Stomach smooth muscle (tissue), 2 donors: ENCODE measurements at regions not wholly inside any gene's neighbourhood (a gene's known extent, or its start where the extent isn't known, plus 50 kb on each side); places are given as distances from the start of the nearest gene placed in this dataset.

ENCODE experiments used
- H3K27ac ChIP-seq: one replicate; pipeline ENCODE4 v1.7.0; 2013; ENCODE audit warnings: mild to moderate bottlenecking, low read length, inconsistent platforms
- H3K27me3 ChIP-seq, 2 donors: one replicate each; pipeline ENCODE4 v1.7.0; 2013; ENCODE audit warnings: low read length in 2 of 2; ENCODE audit not compliant: insufficient read depth in 2 of 2, control insufficient read depth in 1 of 2
- H3K36me3 ChIP-seq, 2 donors: one replicate each; pipeline ENCODE4 v1.7.0; 2013; ENCODE audit warnings: low read length in 2 of 2; ENCODE audit not compliant: control insufficient read depth in 2 of 2, insufficient read depth in 2 of 2
- H3K4me1 ChIP-seq: one replicate; pipeline ENCODE4 v1.7.0; 2013; ENCODE audit warnings: low read length; ENCODE audit not compliant: control insufficient read depth, insufficient read depth
- H3K4me3 ChIP-seq, 2 donors: one replicate each; pipeline ENCODE4 v1.7.0; 2013; ENCODE audit warnings: low read length in 2 of 2
- H3K9ac ChIP-seq, 2 donors: one replicate each; pipeline ENCODE4 v1.7.0; 2013; ENCODE audit warnings: low read length in 2 of 2, mild to moderate bottlenecking in 1 of 2
- H3K9me3 ChIP-seq, 2 donors: one replicate each; pipeline ENCODE4 v1.7.0; 2013; ENCODE audit warnings: low read length in 2 of 2; ENCODE audit not compliant: control insufficient read depth in 2 of 2
- donor health status: healthy.
- donor health status: Pancreatic carcinoma.

GRCh38 chr6:121020656-121021055, 313.6 kb downstream of the TBC1D32 start:
- H3K27ac ChIP-seq: no peak overlapping the region
- H3K36me3 ChIP-seq: no peaks in the 10 kb centered on the region
- no peaks in the 10 kb centered on the region for H3K27me3 ChIP-seq
- no peaks in the 10 kb centered on the region for H3K4me1 ChIP-seq
- H3K9me3 ChIP-seq: no peaks in the 10 kb centered on the region
- no peak overlapping the region for H3K4me3 ChIP-seq
- H3K9ac ChIP-seq: no peak overlapping the region

DNA sequence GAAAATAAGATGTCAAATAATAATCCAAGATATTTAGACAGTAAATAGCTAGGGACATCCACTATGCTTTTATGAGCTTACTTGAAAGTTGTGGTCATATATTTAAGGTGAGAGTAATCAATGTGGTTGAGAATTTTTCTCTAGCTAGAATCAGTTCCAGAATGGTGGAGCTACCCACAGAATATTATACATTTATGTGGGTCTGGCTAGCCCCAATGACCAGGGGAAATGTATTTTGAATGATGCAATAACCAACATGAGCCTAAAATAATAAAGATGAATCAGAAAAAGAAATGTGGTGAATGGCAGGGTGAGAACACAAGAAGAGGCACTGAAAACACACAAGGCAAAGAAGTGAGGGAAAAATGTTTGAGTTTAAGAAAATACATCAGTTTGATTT, 325.7 kb downstream of the TBC1D32 start:
- Histone ChIP-seq H3K9me3 (peaks cover 0 to 2% of the 10 kb centered on the region in 2 donors), H3K36me3 (no peaks in the 10 kb centered on the region)

DNA sequence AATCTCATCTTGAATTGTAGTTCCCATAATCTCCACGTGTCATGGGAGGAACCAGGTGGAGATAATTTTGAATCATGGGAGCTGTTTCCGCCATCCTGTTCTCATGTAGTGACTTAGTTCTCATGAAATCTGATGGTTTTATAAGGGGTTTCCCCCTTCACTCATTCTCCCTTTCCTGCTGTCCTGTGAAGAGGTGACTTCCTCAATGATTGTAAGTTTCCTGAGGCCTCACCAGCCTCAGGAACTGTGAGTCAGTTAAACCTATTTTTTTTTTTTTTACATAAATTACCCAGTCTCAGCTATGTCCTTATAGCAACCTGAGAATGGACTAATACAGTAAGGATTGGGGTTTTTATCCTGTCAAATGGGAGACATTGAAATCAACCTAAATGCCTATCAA, 328.3 kb downstream of the TBC1D32 start:
- H3K27ac ChIP-seq: no peak overlapping the region
- no peaks in the 10 kb centered on the region for H3K36me3 ChIP-seq
- H3K9me3 ChIP-seq: peaks cover 0 to 4% of the 10 kb centered on the region in 2 donors
- no peak overlapping the region for H3K9ac ChIP-seq
- no peaks in the 10 kb centered on the region for H3K4me1 ChIP-seq
- no peaks in the 10 kb centered on the region for H3K27me3 ChIP-seq
- no peak overlapping the region for H3K4me3 ChIP-seq

More for the DNA sequence above, 325.7 kb downstream of the TBC1D32 start:
- Histone ChIP-seq H3K27me3 (no peaks in the 10 kb centered on the region), H3K27ac (no peak overlapping the region), H3K4me3 (no peak overlapping the region), H3K4me1 (no peaks in the 10 kb centered on the region), H3K9ac (no peak overlapping the region)

DNA sequence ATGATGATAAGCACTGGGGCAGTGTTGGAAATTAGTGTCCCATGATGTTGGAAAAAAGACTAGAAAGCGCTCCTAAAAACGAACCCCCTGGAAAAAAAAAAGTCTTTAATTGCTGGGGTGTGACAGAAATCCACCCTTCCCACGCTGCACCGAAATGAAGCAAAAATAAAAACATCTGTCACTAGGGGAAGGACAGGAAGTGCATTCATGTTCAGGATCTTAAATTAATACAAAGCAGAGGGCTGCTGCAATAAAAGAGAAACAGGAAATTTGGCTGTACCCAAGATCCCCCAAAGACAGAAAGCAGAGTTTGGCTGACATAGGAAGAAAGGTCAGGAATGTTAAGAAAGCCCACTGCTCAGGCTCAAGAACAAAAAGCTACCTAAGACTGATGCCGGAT, 333.9 kb downstream of the TBC1D32 start:
- Histone ChIP-seq H3K27ac (no peak overlapping the region), H3K9ac (no peak overlapping the region), H3K27me3 (no peaks in the 10 kb centered on the region), H3K4me1 (no peaks in the 10 kb centered on the region), H3K36me3 (no peaks in the 10 kb centered on the region), H3K4me3 (no peak overlapping the region), H3K9me3 (peaks cover 0 to 4% of the 10 kb centered on the region in 2 donors)

DNA sequence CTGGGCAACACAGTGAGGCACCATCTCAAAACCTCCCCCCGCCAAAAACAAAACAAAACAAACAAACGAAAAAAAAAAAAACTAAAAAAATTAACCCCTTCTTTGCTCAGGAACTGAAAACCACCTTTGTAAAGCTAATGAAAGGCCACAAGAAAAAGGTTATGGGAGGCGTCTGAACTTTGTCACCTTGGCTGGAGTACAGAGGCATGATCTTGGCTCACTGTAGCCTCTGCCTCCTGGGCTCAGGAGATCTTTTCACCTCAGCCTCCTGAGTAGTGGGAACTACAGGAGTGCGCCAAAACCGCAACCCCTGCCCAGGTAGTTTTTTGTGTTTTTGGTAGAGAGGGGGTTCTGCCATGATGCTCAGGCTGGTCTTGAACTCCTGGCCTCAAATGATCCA, 337.9 kb downstream of the TBC1D32 start:
- no peak overlapping the region for H3K9ac ChIP-seq
- H3K4me3 ChIP-seq: no peak overlapping the region
- no peaks in the 10 kb centered on the region for H3K36me3 ChIP-seq
- H3K9me3 ChIP-seq: no peaks in the 10 kb centered on the region
- no peaks in the 10 kb centered on the region for H3K27me3 ChIP-seq
- H3K27ac ChIP-seq: no peak overlapping the region
- H3K4me1 ChIP-seq: no peaks in the 10 kb centered on the region

GRCh38 chr6:120994573-120994967, 339.7 kb downstream of the TBC1D32 start:
- no peaks in the 10 kb centered on the region for H3K9me3 ChIP-seq
- no peaks in the 10 kb centered on the region for H3K36me3 ChIP-seq
- H3K4me3 ChIP-seq: no peak overlapping the region
- H3K4me1 ChIP-seq: no peaks in the 10 kb centered on the region
- H3K9ac ChIP-seq: no peak overlapping the region
- no peaks in the 10 kb centered on the region for H3K27me3 ChIP-seq
- H3K27ac ChIP-seq: no peak overlapping the region

GRCh38 chr6:120993929-120994572, 340.2 kb downstream of the TBC1D32 start:
- no peak overlapping the region for H3K27ac ChIP-seq
- H3K36me3 ChIP-seq: no peaks in the 10 kb centered on the region
- no peaks in the 10 kb centered on the region for H3K9me3 ChIP-seq
- H3K4me3 ChIP-seq: no peak overlapping the region
- no peaks in the 10 kb centered on the region for H3K27me3 ChIP-seq
- H3K4me1 ChIP-seq: no peaks in the 10 kb centered on the region
- no peak overlapping the region for H3K9ac ChIP-seq

- Histone ChIP-seq H3K4me1 (no peaks in the 10 kb centered on the region), H3K4me3 (no peak overlapping the region), H3K27me3 (no peaks in the 10 kb centered on the region), H3K9ac (no peak overlapping the region), H3K36me3 (no peaks in the 10 kb centered on the region), H3K27ac (no peak overlapping the region), H3K9me3 (no peaks in the 10 kb centered on the region)
Measured at GRCh38 chr6:120992257-120992656, 342.0 kb downstream of the TBC1D32 start.

DNA sequence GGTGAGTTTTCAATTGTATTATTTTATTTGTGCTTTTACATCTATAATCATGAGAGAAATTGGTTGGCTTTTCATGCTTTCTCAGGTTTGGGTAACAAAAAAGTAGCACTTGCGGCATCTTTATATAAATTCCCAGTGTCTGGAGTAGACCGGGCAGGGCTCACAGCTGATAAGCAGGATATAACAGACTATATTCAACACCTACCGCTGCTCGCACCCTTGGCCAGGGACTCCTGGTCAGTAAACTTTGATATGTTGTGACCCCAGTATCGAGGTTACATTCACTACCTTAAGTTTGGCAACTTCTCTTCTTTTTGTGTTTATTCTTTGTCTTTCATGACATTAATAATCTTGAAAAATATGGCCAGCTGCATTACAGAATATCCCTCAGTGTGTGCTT, 343.4 kb downstream of the TBC1D32 start:
- Histone ChIP-seq H3K27me3 (no peaks in the 10 kb centered on the region), H3K27ac (no peak overlapping the region), H3K4me1 (no peaks in the 10 kb centered on the region), H3K36me3 (no peaks in the 10 kb centered on the region), H3K9me3 (no peaks in the 10 kb centered on the region), H3K9ac (no peak overlapping the region), H3K4me3 (no peak overlapping the region)

- Histone ChIP-seq H3K4me3 (no peak overlapping the region), H3K27me3 (no peaks in the 10 kb centered on the region), H3K9me3 (no peaks in the 10 kb centered on the region), H3K4me1 (no peaks in the 10 kb centered on the region), H3K27ac (no peak overlapping the region), H3K36me3 (no peaks in the 10 kb centered on the region), H3K9ac (no peak overlapping the region)
Measured at GRCh38 chr6:120981835-120982234, 352.4 kb downstream of the TBC1D32 start.

DNA sequence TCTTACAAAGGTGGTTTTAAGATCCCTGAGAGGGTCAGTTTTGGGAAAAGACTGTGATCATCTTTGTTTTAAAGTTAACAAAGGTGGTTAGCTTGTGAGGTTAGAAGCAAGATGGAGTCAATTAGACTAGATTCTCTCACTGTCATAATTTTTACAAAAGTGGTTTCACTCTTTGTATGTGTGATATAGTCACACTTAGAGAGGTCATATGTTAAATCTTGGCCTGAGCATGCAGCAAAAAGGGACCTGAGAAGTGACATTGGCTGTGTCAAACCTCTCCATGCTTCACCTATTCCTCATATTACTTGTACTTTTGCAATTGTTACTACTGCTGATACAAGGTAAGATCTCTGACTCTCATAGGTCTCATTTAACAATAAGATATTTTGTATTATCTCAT, 368.0 kb downstream of the TBC1D32 start:
- no peaks in the 10 kb centered on the region for H3K9me3 ChIP-seq

More for the DNA sequence above, 368.0 kb downstream of the TBC1D32 start:
- no peak overlapping the region for H3K27ac ChIP-seq
- H3K9ac ChIP-seq: no peak overlapping the region
- H3K36me3 ChIP-seq: no peaks in the 10 kb centered on the region
- no peaks in the 10 kb centered on the region for H3K27me3 ChIP-seq
- no peaks in the 10 kb centered on the region for H3K4me1 ChIP-seq
- H3K4me3 ChIP-seq: no peak overlapping the region
